ENCODE measurements at regions not wholly inside any gene's neighbourhood (a gene's known extent, or its start where the extent isn't known, plus 50 kb on each side); places are given as distances from the start of the nearest gene placed in this dataset.

DNA sequence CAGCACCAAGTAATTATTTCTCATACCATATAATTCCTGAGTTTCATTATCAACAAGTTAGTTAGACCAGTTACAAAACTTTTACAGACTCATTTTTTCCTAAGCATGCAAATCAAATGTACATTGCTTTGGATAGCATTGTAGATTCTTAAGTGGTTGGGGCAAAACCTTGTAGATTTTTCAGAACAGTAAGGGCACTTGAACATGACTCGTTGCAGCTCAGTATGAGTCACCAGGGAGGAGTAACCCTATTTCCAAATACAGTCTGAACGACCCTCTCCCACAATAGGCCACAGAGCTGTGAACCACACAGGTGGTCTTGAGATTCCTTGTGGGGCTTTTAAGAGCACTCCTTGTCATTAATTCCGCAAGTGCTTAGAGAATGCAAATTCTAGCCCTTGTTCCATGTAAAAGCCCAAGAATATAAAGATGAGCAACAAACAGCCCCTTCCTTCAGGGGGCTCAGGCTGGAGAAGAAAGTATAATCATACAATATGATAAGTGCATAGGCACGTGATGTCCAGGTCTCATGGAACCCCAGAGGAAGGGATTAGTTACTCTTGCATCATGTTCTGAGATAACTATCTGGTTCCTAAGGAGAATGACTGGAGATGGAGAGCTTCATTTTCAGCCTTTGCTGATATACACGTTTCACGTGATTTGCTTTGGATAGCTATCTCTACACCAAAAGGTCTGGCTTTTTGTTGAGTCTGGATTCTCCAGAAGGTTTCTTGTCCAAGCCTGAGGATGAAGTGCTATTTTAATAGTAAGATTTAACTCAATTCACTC is 295.7 kb downstream of the KCNN2 start:
- Histone ChIP-seq H3K9me3 (ENCODE audit: low read depth, low read length) (no peaks in the 10 kb centered on the region), H3K27ac (no peak overlapping the region), H3K4me3 (no peak overlapping the region), H3K36me3 (ENCODE audit: insufficient read depth, low read length) (no peaks in the 10 kb centered on the region), H3K9ac (ENCODE audit: insufficient read length) (no peak overlapping the region)
- no peak for DNase-seq (ENCODE audit: low read depth, low spot score)
- no peak for TF ChIP-seq EZH2 (IDR thresholded peaks at IDR 0.05)
- no peak for TF ChIP-seq FOXP2 (optimal IDR thresholded peaks at IDR 0.05; ENCODE audit: control extremely low read depth, extremely low read length, insufficient read depth)
- no peak for TF ChIP-seq POLR2AphosphoS5 (IDR thresholded peaks at IDR 0.05; ENCODE audit: borderline replicate concordance, low read depth, low read length)

DNA sequence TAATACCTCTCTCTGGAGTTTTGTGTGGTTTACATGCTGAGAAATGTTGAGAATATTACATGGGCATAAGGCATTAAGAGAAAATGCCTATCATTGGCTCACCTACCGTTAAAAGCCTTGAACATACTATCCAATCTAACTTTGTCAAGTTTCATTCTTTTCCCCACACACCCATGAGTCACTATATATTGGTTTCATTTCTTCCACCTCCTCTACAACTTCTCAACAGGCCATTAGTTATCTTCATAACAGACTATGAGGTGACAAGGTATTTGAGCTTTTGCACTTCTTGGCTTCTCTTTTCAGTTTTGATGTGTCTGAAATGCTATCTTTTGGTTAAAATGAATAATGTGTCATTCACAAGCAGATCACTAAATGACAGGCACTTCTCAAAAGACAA is 288.0 kb downstream of the KCNN2 start:
- no peaks in the 10 kb centered on the region for H3K36me3 ChIP-seq (ENCODE audit: insufficient read depth, low read length)
- TF ChIP-seq POLR2AphosphoS5 (IDR thresholded peaks at IDR 0.05; ENCODE audit: borderline replicate concordance, low read depth, low read length) (no peak), FOXP2 (optimal IDR thresholded peaks at IDR 0.05; ENCODE audit: control extremely low read depth, extremely low read length, insufficient read depth) (no peak), EZH2 (IDR thresholded peaks at IDR 0.05) (no peak)
- H3K9me3 ChIP-seq (ENCODE audit: low read depth, low read length) = no peaks in the 10 kb centered on the region
- H3K9ac ChIP-seq (ENCODE audit: insufficient read length) = no peak overlapping the region
- H3K27ac ChIP-seq = no peak overlapping the region
- DNase-seq (ENCODE audit: low read depth, low spot score) = no peak
- H3K4me3 ChIP-seq = no peak overlapping the region

DNA sequence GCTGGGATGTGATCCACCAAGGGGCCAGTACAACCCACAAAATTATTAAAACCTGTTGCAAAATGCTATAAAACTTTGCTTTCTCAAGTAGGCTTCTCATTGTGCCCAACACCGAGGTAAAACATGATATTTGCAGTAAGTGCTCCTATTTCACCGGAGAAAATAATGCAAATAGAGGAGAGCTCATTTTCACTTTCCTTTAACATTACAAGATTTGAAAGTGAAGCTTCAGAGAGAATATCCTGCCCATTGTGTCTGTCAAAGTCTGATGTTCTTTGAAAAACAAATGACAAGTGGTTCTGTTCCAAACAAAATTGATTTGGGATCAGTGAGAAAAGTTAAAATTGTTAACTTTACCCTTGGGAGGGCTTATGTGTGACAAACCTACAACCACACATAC is 287.1 kb downstream of the KCNN2 start:
- no peak for DNase-seq (ENCODE audit: low read depth, low spot score)
- Histone ChIP-seq H3K4me3 (no peak overlapping the region), H3K36me3 (ENCODE audit: insufficient read depth, low read length) (no peaks in the 10 kb centered on the region), H3K9me3 (ENCODE audit: low read depth, low read length) (no peaks in the 10 kb centered on the region), H3K27ac (no peak overlapping the region), H3K9ac (ENCODE audit: insufficient read length) (no peak overlapping the region)
- no peak for TF ChIP-seq FOXP2 (optimal IDR thresholded peaks at IDR 0.05; ENCODE audit: control extremely low read depth, extremely low read length, insufficient read depth)
- no peak for TF ChIP-seq EZH2 (IDR thresholded peaks at IDR 0.05)
- no peak for TF ChIP-seq POLR2AphosphoS5 (IDR thresholded peaks at IDR 0.05; ENCODE audit: borderline replicate concordance, low read depth, low read length)

DNA sequence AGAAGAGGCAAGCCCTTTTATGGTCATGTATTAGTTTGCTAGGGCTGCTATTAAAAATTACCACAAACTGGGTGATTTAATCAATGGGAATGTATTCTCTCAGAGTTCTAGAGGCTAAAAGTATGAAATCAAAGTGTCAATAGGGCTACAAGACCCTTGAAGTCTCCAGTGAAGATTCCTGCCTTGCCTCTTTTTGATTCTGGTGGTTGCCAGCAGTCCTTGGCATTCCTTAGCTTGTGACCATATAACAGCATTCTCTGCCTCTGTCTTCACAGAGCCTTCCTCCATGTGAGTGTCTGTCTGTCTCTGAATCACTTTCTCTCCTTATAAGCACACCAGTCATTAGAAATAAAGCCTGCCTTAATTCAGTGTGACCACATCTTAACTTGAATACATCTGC is 282.7 kb downstream of the KCNN2 start:
- DNase-seq (ENCODE audit: low read depth, low spot score) = no peak
- H3K36me3 ChIP-seq (ENCODE audit: insufficient read depth, low read length) = no peaks in the 10 kb centered on the region
- H3K9ac ChIP-seq (ENCODE audit: insufficient read length) = no peak overlapping the region
- no peak overlapping the region for H3K27ac ChIP-seq
- no peak overlapping the region for H3K4me3 ChIP-seq
- no peaks in the 10 kb centered on the region for H3K9me3 ChIP-seq (ENCODE audit: low read depth, low read length)
- TF ChIP-seq POLR2AphosphoS5 (IDR thresholded peaks at IDR 0.05; ENCODE audit: borderline replicate concordance, low read depth, low read length) (no peak), FOXP2 (optimal IDR thresholded peaks at IDR 0.05; ENCODE audit: control extremely low read depth, extremely low read length, insufficient read depth) (no peak), EZH2 (IDR thresholded peaks at IDR 0.05) (no peak)

DNA sequence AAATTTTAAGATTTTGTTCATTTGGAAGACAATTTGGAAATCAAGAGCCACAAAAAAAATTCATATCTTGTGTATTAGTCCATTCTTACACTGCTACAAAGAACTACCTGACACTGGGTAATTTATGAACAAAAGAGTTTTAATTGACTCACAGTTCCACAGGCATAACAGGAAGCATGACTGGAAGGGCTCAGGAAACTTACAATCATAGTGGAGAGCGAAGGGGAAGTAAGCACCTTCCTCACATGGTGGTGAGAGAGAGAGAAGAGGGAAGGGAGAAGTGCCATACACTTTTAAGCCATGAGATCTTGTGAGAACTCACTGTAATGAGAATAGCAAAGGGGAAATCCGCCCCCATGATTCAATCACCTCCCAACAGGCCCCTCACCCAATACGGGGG is 274.4 kb downstream of the KCNN2 start:
- Histone ChIP-seq H3K36me3 (ENCODE audit: insufficient read depth, low read length) (no peaks in the 10 kb centered on the region), H3K9ac (ENCODE audit: insufficient read length) (no peak overlapping the region), H3K4me3 (no peak overlapping the region), H3K27ac (no peak overlapping the region), H3K9me3 (ENCODE audit: low read depth, low read length) (no peaks in the 10 kb centered on the region)
- DNase-seq (ENCODE audit: low read depth, low spot score) = no peak
- no peak for TF ChIP-seq EZH2 (IDR thresholded peaks at IDR 0.05)
- no peak for TF ChIP-seq FOXP2 (optimal IDR thresholded peaks at IDR 0.05; ENCODE audit: control extremely low read depth, extremely low read length, insufficient read depth)
- TF ChIP-seq POLR2AphosphoS5 (IDR thresholded peaks at IDR 0.05; ENCODE audit: borderline replicate concordance, low read depth, low read length) = no peak

DNA sequence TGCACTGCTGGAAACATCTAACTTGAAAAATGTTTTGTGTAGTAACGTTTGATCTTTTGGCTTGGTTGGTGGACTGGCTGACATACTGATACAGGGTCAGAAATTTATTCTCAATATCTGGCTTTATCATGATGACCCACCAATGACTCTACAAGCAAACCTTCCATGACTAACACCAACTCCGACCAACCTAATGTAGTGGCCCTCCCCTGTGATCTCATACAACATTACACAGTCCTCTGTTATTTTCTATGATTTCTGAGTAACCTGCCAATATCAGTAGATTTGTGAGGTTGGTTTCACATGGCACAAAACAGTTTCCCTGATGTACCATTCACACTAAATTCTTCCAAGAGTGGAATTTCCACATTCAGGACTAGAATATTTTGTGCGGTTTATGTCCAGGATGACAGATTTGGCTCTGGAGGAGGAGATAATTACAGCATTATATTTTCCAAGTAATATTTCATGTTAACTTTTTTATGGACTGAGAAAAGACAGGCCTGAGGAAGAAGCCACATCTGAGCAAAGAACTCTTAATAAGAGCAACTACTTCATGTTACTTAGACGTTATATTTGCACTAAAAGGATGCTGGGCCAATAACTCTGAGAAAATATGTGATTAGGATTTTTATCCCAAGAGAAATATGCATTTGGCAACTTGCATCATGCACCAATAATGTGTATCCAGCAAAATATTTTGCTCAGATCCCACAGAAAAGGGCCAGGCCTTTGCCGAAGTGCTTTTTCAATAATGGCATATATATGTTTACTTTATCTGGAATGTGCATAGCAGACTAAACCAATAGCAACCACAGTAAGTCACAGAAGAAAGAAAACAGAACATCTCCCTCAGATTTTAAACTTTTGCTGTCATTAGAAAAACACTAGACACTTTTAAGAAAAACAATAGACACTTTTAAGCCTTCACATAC is 273.4 kb downstream of the KCNN2 start:
- no peak overlapping the region for H3K4me3 ChIP-seq
- DNase-seq (ENCODE audit: low read depth, low spot score) = no peak
- TF ChIP-seq EZH2 (IDR thresholded peaks at IDR 0.05) (no peak), POLR2AphosphoS5 (IDR thresholded peaks at IDR 0.05; ENCODE audit: borderline replicate concordance, low read depth, low read length) (no peak), FOXP2 (optimal IDR thresholded peaks at IDR 0.05; ENCODE audit: control extremely low read depth, extremely low read length, insufficient read depth) (no peak)
- no peak overlapping the region for H3K9ac ChIP-seq (ENCODE audit: insufficient read length)
- no peaks in the 10 kb centered on the region for H3K9me3 ChIP-seq (ENCODE audit: low read depth, low read length)
- no peaks in the 10 kb centered on the region for H3K36me3 ChIP-seq (ENCODE audit: insufficient read depth, low read length)
- no peak overlapping the region for H3K27ac ChIP-seq

DNA sequence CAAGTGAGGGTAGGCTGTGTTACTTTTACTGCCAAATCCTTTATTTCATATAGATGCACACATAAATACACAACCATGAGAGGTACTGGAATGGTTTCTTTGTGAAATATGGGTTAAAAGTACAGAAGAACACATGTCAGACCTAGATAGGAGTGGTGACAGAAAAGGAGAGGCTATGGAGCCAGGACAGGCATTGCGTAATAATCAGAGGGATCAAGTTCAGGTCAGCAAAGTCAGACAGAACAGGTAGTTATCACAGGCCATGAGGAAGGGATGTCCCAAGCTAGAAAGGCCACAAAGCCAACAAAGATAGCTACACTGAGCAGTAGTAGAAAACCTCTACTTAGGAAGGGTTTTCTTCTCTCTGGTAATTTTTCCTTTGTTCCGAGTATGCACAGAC is 272.6 kb downstream of the KCNN2 start:
- no peak for DNase-seq (ENCODE audit: low read depth, low spot score)
- Histone ChIP-seq H3K9ac (ENCODE audit: insufficient read length) (no peak overlapping the region), H3K27ac (no peak overlapping the region), H3K36me3 (ENCODE audit: insufficient read depth, low read length) (no peaks in the 10 kb centered on the region), H3K9me3 (ENCODE audit: low read depth, low read length) (no peaks in the 10 kb centered on the region), H3K4me3 (no peak overlapping the region)
- TF ChIP-seq POLR2AphosphoS5 (IDR thresholded peaks at IDR 0.05; ENCODE audit: borderline replicate concordance, low read depth, low read length) (no peak), EZH2 (IDR thresholded peaks at IDR 0.05) (no peak), FOXP2 (optimal IDR thresholded peaks at IDR 0.05; ENCODE audit: control extremely low read depth, extremely low read length, insufficient read depth) (no peak)

DNA sequence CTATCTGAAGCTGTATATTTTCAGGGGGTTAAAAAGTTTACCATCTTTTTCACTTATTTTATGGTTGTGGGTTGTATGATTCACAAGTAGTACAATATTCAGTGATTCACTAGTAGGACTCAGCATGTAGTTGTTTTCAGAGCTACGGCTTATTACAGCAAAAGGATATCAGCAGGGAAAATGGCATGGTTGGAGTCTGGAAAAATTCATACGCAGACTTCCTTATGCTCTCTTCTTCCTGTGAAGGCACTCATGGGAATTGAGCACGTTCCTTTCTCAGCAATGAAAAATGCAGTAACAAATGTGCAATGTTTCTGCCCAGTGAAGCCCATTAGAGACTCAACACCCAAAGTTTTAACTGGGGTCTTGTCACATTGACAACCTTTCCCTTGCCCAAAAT is 250.5 kb downstream of the KCNN2 start:
- TF ChIP-seq FOXP2 (optimal IDR thresholded peaks at IDR 0.05; ENCODE audit: control extremely low read depth, extremely low read length, insufficient read depth) (no peak), POLR2AphosphoS5 (IDR thresholded peaks at IDR 0.05; ENCODE audit: borderline replicate concordance, low read depth, low read length) (no peak), EZH2 (IDR thresholded peaks at IDR 0.05) (no peak)
- Histone ChIP-seq H3K27ac (no peak overlapping the region), H3K4me3 (no peak overlapping the region), H3K9me3 (ENCODE audit: low read depth, low read length) (no peaks in the 10 kb centered on the region), H3K9ac (ENCODE audit: insufficient read length) (no peak overlapping the region), H3K36me3 (ENCODE audit: insufficient read depth, low read length) (no peaks in the 10 kb centered on the region)
- DNase-seq (ENCODE audit: low read depth, low spot score) = no peak
